Stimulated activated naive B cell treated with anti-CD40 and anti-IgM and Interleukin-4, amounts not matched to agents 10 μg/mL and 1 μg/mL and 100 μg/mL, for 72 hours (primary cell): ENCODE measurements at regions not wholly inside any gene's neighbourhood (a gene's known extent, or its start where the extent isn't known, plus 50 kb on each side); places are given as distances from the start of the nearest gene placed in this dataset.

Source experiments
- ATAC-seq, 2 donors: fragments of 150-1000 bp; cut with Tn5 transposase; replicated peaks; 2 replicates each; pipeline ENCODE4 v1.10.0; 2021; ENCODE audit warnings: moderate library complexity in 1 of 2
- DNase-seq: peaks from one replicate; pipeline ENCODE4 v3.0.0; 2021
- H3K27ac Mint-ChIP-seq: one replicate; pipeline ENCODE4 v1.8.0; 2022; ENCODE audit warnings: mild to moderate bottlenecking, mixed read lengths
- H3K27me3 Mint-ChIP-seq, 2 donors: one replicate each; pipeline ENCODE4 v1.8.0; 2022; ENCODE audit warnings: mixed read lengths in 2 of 2
- H3K36me3 Mint-ChIP-seq, 2 donors: one replicate each; pipeline ENCODE4 v1.8.0; 2022; ENCODE audit warnings: mixed read lengths in 2 of 2, mild to moderate bottlenecking in 1 of 2
- H3K4me1 Mint-ChIP-seq, 2 donors: one replicate each; pipeline ENCODE4 v1.8.0; 2022; ENCODE audit warnings: mixed read lengths in 2 of 2, mild to moderate bottlenecking in 1 of 2
- H3K4me3 Mint-ChIP-seq, 2 donors: one replicate each; pipeline ENCODE4 v1.8.0; 2022; ENCODE audit warnings: mild to moderate bottlenecking in 2 of 2, mixed read lengths in 2 of 2, moderate library complexity in 1 of 2
- H3K9me3 Mint-ChIP-seq, 2 donors: one replicate each; pipeline ENCODE4 v1.8.0; 2022; ENCODE audit warnings: mixed read lengths in 2 of 2, mild to moderate bottlenecking in 1 of 2

- peaks cover 13 to 18% of the 10 kb centered on the region in 2 donors for H3K9me3 Mint-ChIP-seq
- no peaks in the 10 kb centered on the region for H3K4me1 Mint-ChIP-seq
- no peak for ATAC-seq
- no peaks in the 10 kb centered on the region for H3K36me3 Mint-ChIP-seq
- H3K27me3 Mint-ChIP-seq: peaks cover 0 to 11% of the 10 kb centered on the region in 2 donors
- H3K4me3 Mint-ChIP-seq: no peak overlapping the region
- no peak for DNase-seq
- H3K27ac Mint-ChIP-seq: no peak overlapping the region
Measured at GRCh38 chr10:120995768-120996167, 144.6 kb downstream of the WDR11 start.

DNA sequence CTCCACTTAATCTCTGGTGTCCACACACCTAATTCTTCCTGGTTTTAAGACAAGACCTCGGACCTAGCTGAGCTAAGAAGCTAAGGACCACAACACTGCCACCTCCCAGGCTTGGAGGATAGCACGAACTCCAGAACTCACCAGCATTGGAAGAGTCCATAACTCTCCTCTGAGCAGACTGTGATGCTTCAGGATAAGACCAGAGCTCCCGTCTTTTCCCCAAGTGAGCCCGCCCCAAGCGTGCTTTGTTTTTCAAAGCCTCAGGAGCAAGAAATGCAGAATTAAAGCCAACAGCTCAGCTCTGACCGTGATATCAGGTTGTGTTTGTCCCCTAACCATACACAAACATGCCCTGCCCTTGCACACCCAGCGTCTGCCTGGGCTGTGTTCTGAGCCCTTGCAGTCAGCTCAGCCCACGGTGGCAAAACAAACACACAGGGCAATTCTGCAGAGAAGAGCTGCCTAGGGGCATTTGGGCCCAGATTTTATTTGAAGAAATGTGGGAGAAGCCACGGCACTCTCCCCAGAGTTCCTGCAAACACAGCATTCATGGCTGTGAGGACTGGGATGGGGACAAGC is 145.4 kb downstream of the WDR11 start:
- no peak overlapping the region for H3K27ac Mint-ChIP-seq
- H3K36me3 Mint-ChIP-seq: no peaks in the 10 kb centered on the region
- H3K9me3 Mint-ChIP-seq: peaks cover 13 to 16% of the 10 kb centered on the region in 2 donors
- DNase-seq: no peak
- ATAC-seq: no peak
- H3K4me3 Mint-ChIP-seq: no peak overlapping the region
- no peaks in the 10 kb centered on the region for H3K4me1 Mint-ChIP-seq
- peaks cover 0 to 11% of the 10 kb centered on the region in 2 donors for H3K27me3 Mint-ChIP-seq

DNA sequence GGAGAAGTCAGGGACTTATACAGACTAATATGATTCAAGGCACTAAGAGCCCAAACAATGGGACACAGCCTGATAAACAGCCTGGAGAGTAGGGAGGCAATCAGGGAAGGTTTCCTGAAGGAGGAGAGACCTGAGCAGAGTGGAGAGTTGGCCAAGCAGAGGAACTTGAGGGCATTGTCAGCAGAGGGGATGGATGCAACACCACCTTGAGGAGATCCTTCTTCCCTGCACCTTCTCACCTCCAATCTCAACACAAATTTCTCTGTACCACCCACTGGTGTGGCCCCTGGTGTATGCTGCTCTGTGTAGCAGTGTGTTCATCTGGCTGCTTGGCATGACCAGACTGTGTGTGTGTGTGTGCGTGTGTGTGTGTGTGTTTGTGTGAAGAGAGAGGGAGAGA is 146.2 kb downstream of the WDR11 start:
- H3K27me3 Mint-ChIP-seq: peaks cover 0 to 11% of the 10 kb centered on the region in 2 donors

DNA sequence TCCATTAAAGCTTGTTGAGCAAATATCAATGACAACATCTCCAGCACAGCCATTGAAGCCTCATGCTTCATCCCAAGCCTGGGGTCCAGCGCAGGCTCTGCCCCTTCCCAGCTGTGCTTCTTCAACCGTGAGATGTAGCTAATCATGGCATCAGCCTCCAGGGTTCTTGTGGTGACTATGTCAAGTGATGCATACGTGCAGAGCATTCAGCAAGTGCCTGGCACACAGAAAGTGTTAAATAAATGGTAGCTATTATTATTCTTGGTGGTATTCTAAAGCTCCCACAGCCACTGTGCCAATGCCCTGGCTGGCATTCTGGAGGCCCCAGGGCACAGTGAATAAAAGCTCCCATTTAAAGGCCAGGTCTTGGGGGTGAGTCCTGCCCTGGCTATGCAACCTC is 146.6 kb downstream of the WDR11 start:
- peaks cover 0 to 11% of the 10 kb centered on the region in 2 donors for H3K27me3 Mint-ChIP-seq
- H3K27ac Mint-ChIP-seq: no peak overlapping the region
- no peaks in the 10 kb centered on the region for H3K4me1 Mint-ChIP-seq
- DNase-seq: no peak
- peaks cover 11 to 15% of the 10 kb centered on the region in 2 donors for H3K9me3 Mint-ChIP-seq
- H3K36me3 Mint-ChIP-seq: no peaks in the 10 kb centered on the region
- H3K4me3 Mint-ChIP-seq: no peak overlapping the region
- ATAC-seq: no peak

More for the DNA sequence above, 146.2 kb downstream of the WDR11 start:
- DNase-seq (no peak), ATAC-seq (no peak)
- Mint-ChIP-seq H3K9me3 (peaks cover 11 to 15% of the 10 kb centered on the region in 2 donors), H3K27ac (no peak overlapping the region), H3K36me3 (no peaks in the 10 kb centered on the region), H3K4me1 (no peaks in the 10 kb centered on the region), H3K4me3 (no peak overlapping the region)

GRCh38 chr10:120998251-120998650 is 147.1 kb downstream of the WDR11 start:
- H3K27ac Mint-ChIP-seq: no peak overlapping the region

DNA sequence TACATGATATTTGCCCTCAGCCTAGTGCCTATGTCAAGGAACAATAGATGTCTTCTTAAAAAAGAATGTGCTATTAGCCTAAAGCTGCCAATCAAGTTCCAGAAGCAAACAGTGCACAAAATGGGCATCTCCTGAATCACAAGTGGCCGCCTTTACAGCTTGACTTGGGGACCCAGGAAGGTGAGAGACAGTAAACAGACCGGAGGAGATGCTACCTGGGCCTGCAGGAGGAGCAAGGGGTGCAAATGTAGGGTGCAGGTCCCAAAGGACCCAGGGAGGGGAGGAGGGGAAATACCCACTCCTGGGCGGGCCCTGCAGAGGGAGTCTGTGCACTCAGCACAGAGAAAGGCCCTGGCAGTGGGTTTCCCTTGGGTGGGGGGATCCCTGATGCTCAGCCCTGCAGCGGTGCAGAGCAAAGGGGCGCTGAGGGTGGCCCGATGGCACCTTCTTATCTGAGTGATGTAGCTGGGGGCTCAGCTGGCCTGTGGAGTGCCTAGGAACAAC is 147.7 kb downstream of the WDR11 start:
- Mint-ChIP-seq H3K9me3 (peaks cover 9 to 16% of the 10 kb centered on the region in 2 donors), H3K4me3 (no peak overlapping the region), H3K4me1 (no peaks in the 10 kb centered on the region), H3K36me3 (no peaks in the 10 kb centered on the region), H3K27me3 (peaks cover 0 to 11% of the 10 kb centered on the region in 2 donors), H3K27ac (no peak overlapping the region)
- DNase-seq (no peak), ATAC-seq (no peak)

More at GRCh38 chr10:120998251-120998650, 147.1 kb downstream of the WDR11 start:
- Mint-ChIP-seq H3K9me3 (peaks cover 9 to 15% of the 10 kb centered on the region in 2 donors), H3K36me3 (no peaks in the 10 kb centered on the region), H3K4me3 (no peak overlapping the region), H3K27me3 (peaks cover 0 to 11% of the 10 kb centered on the region in 2 donors), H3K4me1 (no peaks in the 10 kb centered on the region)
- DNase-seq (no peak), ATAC-seq (no peak)

- no peaks in the 10 kb centered on the region for H3K36me3 Mint-ChIP-seq
Measured at GRCh38 chr10:120999868-121000267, 148.7 kb downstream of the WDR11 start.

GRCh38 chr10:121002586-121003205 is 151.5 kb downstream of the WDR11 start:
- no peaks in the 10 kb centered on the region for H3K4me1 Mint-ChIP-seq
- H3K4me3 Mint-ChIP-seq: no peak overlapping the region
- H3K36me3 Mint-ChIP-seq: no peaks in the 10 kb centered on the region
- no peak overlapping the region for H3K27ac Mint-ChIP-seq
- ATAC-seq (no peak), DNase-seq (no peak)
- peaks cover 0 to 7% of the 10 kb centered on the region in 2 donors for H3K27me3 Mint-ChIP-seq
- peaks cover 20 to 24% of the 10 kb centered on the region in 2 donors for H3K9me3 Mint-ChIP-seq

More at GRCh38 chr10:120999868-121000267, 148.7 kb downstream of the WDR11 start:
- Mint-ChIP-seq H3K4me3 (no peak overlapping the region), H3K27ac (no peak overlapping the region), H3K9me3 (peaks cover 15 to 23% of the 10 kb centered on the region in 2 donors), H3K27me3 (peaks cover 0 to 11% of the 10 kb centered on the region in 2 donors), H3K4me1 (no peaks in the 10 kb centered on the region)
- DNase-seq: no peak
- ATAC-seq: no peak

GRCh38 chr10:121005948-121006587 is 154.9 kb downstream of the WDR11 start:
- H3K27me3 Mint-ChIP-seq: no peaks in the 10 kb centered on the region

GRCh38 chr10:121007264-121007663 is 156.1 kb downstream of the WDR11 start:
- Mint-ChIP-seq H3K4me1 (no peaks in the 10 kb centered on the region), H3K4me3 (no peak overlapping the region), H3K36me3 (no peaks in the 10 kb centered on the region), H3K27ac (no peak overlapping the region), H3K27me3 (no peaks in the 10 kb centered on the region), H3K9me3 (peaks cover 18 to 21% of the 10 kb centered on the region in 2 donors)
- DNase-seq: no peak
- no peak for ATAC-seq

More at GRCh38 chr10:121005948-121006587, 154.9 kb downstream of the WDR11 start:
- no peak overlapping the region for H3K4me3 Mint-ChIP-seq
- no peaks in the 10 kb centered on the region for H3K36me3 Mint-ChIP-seq
- ATAC-seq: no peak
- H3K4me1 Mint-ChIP-seq: no peaks in the 10 kb centered on the region
- H3K27ac Mint-ChIP-seq: no peak overlapping the region
- no peak for DNase-seq
- H3K9me3 Mint-ChIP-seq: peaks cover 17 to 24% of the 10 kb centered on the region in 2 donors

- Mint-ChIP-seq H3K36me3 (no peaks in the 10 kb centered on the region), H3K27ac (no peak overlapping the region), H3K9me3 (peaks cover 9 to 19% of the 10 kb centered on the region in 2 donors), H3K27me3 (no peaks in the 10 kb centered on the region), H3K4me3 (no peak overlapping the region), H3K4me1 (no peaks in the 10 kb centered on the region)
- ATAC-seq (no peak), DNase-seq (no peak)
Measured at GRCh38 chr10:121015916-121016315, 164.8 kb downstream of the WDR11 start.

GRCh38 chr10:121024905-121025584 is 173.9 kb downstream of the WDR11 start:
- peaks cover 0 to 8% of the 10 kb centered on the region in 2 donors for H3K9me3 Mint-ChIP-seq
- DNase-seq (no peak), ATAC-seq (no peak)
- H3K4me1 Mint-ChIP-seq: no peaks in the 10 kb centered on the region
- H3K27me3 Mint-ChIP-seq: no peaks in the 10 kb centered on the region
- H3K36me3 Mint-ChIP-seq: no peaks in the 10 kb centered on the region
- H3K4me3 Mint-ChIP-seq: no peak overlapping the region
- H3K27ac Mint-ChIP-seq: no peak overlapping the region

- no peaks in the 10 kb centered on the region for H3K4me1 Mint-ChIP-seq
- DNase-seq (no peak), ATAC-seq (no peak)
- H3K36me3 Mint-ChIP-seq: no peaks in the 10 kb centered on the region
- peaks cover 0 to 5% of the 10 kb centered on the region in 2 donors for H3K9me3 Mint-ChIP-seq
- no peak overlapping the region for H3K4me3 Mint-ChIP-seq
- no peak overlapping the region for H3K27ac Mint-ChIP-seq
- no peaks in the 10 kb centered on the region for H3K27me3 Mint-ChIP-seq
Measured at GRCh38 chr10:121025731-121026130, 174.6 kb downstream of the WDR11 start.

DNA sequence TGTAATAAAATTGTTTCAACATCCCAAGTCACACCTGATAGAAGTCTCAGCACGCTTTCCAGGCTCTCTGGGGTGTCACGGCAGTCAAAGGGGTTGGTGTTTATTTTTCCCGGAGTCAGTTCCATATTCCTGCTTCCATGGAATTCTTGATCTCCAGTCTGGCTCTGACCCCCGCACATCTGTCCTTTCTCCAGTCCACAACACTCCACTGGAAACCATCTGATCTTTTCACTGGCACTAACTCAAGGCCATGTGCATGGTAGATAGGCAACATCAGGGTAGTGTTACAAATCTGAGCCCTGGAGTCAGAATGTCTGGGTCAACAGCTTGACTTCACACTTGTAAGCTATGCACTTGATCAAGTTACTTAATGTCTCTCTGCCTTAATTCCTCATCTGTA is 176.2 kb downstream of the WDR11 start:
- Mint-ChIP-seq H3K27ac (no peak overlapping the region), H3K27me3 (no peaks in the 10 kb centered on the region), H3K4me3 (no peak overlapping the region), H3K36me3 (no peaks in the 10 kb centered on the region), H3K9me3 (peaks cover 0 to under 1% of the 10 kb centered on the region in 2 donors), H3K4me1 (no peaks in the 10 kb centered on the region)
- DNase-seq: no peak
- no peak for ATAC-seq
